GM21360 (cell line): ENCODE measurements at regions not wholly inside any gene's neighbourhood (a gene's known extent, or its start where the extent isn't known, plus 50 kb on each side); places are given as distances from the start of the nearest gene placed in this dataset.
"Not testable (repeated sequence)": the region's sequence is repeated elsewhere in the genome, so short reads cannot be mapped to it uniquely, and the experiment has no call there.

ENCODE experiments used
- ATAC-seq: cut with Tn5 transposase; IDR thresholded peaks from one replicate; pipeline ENCODE4 v1.9.1; 2021; ENCODE audit warnings: mild to moderate bottlenecking, moderate library complexity; ENCODE audit not compliant: unreplicated experiment

DNA sequence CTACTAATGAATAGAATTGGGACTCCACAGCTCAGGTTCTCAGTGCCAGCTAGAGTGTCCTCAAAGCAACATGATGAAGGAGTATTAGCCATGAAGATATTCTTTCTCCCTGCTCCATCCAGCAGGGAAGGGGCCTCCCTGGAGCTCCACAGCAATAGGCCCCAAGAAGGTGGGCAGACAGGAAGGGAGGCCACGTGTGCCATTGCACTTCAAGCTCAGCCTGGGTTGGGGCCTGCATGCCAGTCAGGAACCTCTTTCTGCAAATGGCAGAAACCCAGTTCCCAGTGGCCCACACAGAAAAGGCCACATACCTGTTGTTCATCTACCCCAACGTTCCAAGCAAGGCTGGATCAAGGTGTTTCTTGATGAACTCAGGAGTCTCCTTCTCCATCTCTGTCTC lies 357.5 kb upstream of the SFSWAP start:
- ATAC-seq = no peak

DNA sequence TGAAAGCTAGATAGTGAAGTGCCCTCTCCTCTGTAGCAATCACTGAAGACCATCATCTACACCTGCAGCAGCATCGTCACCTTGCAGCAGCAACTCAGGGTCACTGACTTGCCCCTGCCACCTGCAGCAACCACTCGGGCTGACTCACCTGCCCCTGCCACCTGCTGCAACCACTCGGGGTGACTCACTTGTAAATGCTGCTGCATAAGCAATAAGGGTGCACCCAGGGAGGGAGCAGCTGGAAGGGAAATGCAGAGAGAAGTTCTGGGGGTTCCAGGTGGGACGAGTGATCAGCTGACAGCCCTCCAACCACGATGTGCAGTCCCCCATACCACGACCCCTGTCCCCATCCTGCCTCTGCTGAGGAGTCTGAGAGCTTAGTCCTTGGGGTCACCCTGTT lies 357.1 kb upstream of the SFSWAP start:
- ATAC-seq = no peak

DNA sequence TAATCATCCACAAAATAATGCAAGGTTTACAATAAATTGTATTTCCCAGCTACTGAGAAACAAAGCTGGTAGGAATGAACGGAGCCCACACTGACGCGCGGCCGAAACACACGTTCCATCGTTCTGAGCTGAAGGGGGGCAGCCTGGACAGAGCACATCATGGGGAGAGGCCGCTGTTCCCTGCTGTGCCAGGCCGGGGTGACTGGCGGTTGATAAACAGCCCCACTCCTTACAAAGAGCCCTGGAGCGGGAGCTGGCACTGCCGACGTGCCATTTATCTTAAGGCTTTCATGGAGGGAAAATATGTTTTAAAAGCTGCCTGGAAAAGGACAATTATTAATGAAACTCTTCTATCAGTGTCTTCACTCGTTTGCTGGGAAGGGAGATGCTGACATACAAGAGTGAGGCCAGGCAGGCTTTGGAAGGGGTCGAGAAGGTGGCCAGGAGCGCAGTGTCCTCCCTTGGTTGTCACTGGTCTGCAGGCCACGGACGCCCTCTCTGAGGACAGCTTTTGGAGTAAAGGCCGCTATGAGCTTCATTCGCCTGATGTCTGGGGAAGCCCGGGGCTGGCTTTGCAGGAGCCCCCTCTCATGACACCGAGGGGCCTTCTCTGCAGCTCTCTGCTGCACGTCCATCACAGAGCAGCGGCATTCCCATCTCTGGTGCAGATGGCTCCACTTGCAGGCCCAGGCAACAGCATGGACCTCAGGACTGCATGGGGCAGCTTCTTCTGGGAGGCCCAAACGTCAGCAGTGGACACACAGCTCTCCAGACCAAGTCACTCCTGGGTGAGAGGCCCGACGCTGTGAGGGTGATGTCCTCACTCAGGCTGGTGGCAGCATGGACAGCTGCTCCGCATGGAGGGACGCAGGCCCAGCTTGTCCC lies 355.3 kb upstream of the SFSWAP start:
- no peak for ATAC-seq

DNA sequence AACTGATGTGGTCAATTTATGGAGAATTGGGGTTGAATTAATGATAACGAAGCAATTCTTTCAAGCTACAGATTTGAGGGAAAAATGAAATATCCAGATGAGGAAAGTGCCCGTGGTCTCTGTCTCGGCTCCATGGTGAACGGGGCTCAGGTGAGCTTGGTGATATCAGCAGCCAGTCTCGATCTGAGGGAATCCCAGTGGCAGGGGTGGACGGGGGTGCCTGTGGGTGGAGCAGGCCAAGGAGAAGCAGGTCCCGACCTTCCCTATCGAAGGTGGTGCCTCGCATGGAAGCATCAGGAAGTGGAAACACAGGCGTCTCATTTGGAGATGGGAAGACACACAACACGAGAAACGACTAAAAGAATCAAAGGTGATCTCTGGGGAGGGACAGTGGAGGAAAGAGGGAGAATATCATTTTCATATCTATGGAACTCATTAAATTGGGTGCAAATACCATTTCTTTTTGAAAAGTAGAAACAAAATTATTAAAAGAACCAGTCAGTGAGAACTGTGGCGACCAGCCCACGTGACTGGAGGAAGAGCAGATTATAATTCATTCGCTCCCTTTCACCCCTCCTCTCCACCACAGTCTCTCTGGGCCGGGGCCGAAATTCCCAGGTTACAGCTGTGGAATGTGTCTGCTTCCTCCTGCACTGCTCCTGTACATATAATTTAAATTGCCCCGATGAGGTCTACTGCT lies 354.3 kb upstream of the SFSWAP start:
- ATAC-seq = no peak

DNA sequence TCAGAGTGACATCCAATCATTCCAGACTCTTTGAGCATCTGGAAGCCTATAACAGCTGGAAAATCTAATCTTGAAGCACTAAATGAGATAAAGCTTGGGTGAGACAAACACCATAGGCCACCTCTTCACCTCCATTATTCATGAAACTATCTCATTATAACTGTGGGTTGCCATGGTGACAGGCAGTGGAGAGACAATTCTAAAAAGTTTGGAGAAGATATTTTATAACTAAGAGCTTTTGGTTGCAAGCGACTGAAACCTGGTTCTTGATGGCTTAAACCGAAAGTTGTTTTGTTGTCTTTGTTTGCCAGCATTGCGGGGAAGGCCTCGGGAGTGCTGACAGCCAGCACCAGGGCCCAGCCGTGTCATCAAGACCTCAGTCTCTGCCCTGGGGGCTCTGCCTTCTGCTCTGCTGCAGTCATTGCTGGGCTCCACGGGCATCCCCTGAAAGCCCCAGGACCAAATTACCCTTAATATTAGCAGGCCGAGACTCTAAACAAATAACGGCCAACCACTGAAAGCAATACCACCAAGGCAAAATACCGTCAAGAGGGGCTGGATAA lies 353.6 kb upstream of the SFSWAP start:
- no peak for ATAC-seq

DNA sequence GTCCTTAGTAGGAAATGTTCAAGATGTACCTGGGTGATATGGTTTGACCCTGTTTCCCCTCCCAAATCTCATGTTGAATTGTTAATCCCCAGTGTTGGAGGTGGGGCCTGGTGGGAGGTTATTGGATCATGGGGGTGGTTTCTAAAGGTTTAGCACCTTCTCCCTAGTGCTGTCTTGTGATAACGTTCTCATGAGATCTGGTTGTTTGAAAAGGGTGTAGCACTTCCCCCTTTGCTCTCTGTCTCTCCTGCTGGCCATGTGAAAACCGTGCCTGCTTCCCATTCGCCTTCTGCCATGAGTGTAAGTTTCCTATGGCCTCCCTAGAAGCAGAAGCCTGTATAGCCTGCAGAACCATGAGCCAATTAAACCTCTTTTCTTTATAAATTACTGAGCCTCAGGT lies 353.0 kb upstream of the SFSWAP start:
- no peak for ATAC-seq

DNA sequence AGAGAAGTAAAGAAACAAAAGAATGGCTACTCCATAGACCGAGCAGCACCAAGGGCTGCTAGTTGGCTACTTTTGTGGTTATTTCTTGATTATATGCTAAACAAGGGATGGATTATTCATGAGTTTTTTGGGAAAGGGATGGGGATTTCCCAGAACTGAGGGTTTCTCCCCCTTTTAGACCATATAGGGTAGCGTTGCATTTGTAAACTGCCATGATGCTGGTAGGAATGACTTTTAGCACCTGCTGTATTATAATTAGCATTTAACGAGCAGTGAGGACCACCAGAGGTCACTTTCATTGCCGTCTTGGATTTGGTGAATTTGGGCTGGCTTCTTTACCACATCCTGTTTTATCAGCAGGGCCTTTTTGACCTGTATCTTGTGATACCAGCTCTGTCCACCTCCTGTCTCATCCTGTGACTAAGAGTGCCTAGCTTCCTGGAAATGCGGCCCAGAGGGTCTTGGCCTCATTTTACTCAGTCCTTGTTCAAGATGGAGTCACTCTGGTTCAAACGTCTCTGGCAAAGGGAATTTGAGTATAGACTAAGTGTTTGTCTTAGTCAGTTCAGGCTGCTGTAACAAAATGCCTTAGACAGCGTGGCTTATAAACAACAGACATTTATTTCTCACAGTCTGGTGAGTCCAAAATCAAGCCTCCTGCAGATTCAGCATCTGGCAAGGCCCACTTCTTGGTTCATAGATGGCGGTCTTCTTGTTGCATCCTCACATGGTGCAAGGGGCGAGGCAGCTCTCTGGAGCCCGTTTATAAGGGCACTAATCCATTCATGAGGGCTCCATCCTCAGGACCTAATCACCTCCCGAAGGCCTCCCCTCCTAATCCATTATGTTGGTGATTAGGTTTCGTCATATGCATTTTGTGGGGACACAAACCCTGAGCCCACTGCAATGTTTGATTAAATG lies 348.3 kb upstream of the SFSWAP start:
- no peak for ATAC-seq

DNA sequence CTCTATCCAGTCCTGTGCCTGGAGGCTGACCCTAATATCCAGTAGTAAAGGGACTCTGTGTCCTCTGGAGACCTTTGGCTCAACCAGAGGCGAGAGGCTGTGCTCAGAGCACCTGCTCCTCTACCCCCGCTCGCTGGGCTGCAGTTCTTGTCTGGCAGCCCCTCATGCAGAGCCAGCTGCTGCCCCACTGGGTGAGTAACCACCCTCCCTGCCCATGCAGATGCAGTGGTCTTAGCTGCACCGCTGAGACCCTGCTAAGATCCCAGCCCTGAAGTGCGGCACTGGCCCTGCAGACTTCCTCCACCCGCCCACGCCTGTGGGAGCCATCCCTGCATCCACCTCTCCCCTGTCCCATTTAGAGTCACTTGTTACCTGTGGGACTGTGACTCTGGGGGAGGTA lies 347.5 kb upstream of the SFSWAP start:
- no peak for ATAC-seq

DNA sequence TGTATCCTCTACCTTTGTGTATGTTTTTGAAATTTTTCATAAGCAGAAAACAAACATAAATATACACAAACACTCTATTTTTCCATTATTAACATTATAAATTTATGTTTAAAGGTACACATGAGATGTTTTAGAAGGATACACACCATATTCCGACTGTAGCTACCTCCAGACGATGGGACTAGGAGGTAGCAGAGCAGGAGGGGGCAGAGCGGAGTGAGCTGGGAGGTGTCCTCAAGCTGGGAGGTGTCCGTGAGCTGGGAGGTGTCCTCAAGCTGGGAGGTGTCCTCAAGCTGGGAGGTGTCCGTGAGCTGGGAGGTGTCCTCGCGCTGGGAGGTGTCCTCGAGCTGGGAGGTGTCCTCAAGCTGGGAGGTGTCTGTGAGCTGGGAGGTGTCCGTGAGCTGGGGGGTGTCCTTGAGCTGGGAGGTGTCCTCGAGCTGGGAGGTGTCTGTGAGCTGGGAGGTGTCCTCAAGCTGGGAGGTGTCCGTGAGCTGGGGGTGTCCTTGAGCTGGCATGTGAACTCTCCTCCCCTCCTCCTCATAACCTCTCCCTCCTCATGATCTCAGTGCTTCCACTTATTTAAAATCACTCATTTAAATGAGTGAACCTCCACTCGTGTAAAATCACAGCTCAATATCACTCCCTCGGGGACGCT lies 346.9 kb upstream of the SFSWAP start:
- ATAC-seq = no peak

DNA sequence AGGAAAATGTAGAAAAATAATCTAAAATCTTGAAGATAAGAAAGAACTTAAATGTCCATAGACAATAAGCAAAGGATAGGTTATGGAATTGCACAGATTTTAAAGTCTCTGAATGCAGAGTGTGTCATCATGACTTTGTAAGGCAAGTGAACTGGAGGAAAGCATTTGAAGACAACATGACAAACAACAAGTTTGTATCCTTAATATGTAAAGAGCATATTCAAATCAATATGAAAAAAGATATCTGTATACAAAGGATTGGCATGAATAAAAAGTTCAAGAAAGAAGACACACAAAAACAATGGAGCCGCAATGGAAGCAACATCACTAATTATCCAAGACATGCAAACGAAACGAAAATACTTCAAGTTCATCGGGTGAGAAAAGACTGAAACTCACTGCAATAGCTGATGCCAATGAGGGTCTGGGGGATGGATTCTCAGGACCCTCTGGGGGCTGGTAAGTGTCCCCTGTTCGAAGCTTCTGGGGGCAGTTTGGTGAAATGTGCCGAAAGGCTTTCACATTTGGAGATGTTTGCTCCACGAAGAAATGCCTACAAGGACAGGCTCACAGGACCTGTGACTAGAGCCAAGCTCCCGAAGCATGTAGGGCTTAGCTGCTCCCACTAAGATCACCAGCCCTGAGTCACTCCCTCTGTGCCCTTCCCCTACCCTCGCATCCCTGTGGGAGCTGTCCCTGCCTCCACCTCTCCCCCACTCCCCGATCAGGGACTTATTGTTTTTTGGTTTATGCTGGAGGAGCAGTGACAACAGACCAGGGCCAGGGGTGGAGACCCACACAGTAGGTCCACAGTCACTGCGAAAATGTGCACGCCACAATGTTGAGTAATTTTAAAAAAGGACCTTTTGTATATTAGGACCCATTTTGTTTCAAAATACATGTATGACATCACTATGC lies 345.7 kb upstream of the SFSWAP start:
- no peak for ATAC-seq

DNA sequence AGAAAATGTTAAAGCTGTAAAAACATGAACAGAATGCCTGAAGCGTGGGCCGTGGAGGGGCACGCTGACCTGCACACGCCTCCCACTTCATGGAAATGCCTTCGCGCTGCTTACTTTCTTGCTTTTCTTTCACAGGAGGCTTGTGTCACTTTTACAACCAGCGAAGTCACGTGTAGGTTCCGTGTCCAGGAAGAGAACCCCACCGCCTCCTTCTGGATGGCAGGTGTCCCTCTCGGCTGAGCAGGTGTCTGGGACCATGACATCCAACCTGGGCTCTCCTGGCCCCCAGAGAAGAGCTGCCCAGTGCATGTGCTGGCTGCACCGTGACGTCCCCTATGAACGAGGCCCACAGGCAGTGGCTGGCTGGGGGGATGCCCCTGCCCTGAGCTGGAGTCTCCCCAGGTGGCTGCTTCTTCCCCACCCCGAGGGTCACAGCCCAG lies 345.0 kb upstream of the SFSWAP start:
- ATAC-seq = no peak

DNA sequence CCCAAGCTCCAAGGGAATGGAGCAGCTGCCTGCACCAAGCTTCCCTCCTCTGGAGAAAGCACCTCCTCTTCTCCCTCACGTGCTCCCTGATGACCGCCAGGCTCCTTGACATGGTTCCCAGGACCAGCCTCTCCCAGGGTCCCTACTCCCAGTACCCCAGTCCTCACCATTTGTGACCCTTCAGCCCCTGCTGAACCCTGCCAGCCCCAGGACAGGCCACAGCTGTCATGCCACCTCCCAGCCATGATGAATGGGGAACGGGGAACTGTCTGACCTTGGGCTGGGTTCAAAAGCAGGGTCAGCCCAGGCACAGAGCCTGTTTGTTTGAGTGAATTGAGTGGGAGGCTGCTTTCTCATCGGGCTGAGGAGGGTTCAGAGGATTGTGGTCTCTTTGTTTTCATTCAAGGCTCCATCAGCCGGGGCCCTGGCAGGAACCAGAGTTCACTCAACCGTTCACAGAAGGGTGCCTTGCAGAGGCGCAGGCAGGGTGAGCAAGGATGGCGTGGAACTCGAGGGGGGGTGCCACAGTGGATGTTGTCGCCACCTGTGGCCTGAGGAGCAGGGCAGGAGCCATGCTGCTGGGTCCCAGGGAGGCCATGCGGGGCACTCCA lies 344.5 kb upstream of the SFSWAP start:
- no peak for ATAC-seq

DNA sequence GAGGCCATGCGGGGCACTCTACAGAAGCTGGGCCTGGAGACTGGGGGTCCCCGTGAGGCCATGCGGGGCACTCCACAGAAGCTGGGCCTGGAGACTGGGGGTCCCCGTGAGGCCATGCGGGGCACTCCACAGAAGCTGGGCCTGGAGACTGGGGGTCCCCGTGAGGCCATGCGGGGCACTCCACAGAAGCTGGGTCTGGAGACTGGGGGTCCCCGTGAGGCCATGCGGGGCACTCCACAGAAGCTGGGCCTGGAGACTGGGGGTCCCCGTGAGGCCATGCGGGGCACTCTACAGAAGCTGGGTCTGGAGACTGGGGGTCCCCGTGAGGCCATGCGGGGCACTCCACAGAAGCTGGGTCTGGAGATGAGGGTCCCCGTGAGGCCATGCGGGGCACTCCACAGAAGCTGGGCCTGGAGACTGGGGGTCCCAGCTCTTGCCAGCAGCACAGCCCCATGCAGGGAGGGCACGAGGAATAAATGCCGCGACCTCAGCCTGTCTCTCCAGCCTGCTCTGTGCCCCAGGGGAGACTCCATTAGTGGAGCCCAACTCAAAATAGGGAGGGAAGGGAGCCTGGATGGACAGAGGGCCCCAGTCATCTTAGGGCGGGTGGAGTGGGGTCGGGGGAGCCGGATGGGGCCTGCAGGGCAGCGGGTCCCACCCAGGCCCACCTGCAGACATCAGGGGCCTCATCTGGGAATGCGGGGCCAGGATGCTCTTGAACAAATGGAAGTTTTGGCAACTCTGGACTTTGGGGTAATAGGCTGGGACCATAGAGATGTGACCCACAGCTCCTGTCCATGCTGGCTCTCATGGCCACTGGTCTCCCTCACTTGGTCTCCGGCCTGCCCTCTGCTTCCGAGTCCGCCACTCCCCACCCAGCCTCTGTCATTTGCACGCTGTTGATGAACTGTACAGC lies 343.6 kb upstream of the SFSWAP start:
- ATAC-seq = not testable (repeated sequence)

DNA sequence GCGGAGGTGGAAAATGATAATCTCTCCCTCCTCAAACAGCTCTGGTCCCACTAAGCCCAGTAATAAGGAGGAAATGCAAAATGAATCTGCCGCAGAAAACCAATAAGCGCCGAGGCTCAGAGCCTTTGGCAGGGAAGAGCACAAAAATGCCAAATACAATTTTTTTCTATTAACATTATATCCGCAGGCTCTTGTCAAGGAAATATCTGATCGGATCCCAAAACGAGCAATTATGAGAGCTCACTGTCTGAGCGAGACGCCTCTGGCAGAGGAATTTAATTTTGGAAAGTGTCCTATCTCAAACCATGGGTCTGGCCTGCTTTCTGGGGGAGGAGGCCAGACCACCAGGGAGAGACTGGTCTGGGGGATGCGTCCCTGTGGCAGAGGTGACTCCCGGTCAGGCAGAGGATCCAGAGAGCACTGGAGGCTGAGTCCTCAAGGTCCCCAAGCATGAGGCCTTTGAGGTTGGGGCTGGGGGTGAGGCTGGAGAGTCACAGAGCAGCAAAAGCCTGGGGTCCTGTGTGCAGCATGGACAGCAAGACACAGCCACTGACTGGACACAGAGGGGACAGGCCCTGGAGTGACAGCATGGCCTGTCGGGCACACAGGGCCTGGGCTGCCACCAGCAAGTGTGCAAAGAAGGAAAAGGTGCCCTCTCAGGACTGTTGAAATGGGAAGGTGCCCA lies 342.8 kb upstream of the SFSWAP start:
- no peak for ATAC-seq

DNA sequence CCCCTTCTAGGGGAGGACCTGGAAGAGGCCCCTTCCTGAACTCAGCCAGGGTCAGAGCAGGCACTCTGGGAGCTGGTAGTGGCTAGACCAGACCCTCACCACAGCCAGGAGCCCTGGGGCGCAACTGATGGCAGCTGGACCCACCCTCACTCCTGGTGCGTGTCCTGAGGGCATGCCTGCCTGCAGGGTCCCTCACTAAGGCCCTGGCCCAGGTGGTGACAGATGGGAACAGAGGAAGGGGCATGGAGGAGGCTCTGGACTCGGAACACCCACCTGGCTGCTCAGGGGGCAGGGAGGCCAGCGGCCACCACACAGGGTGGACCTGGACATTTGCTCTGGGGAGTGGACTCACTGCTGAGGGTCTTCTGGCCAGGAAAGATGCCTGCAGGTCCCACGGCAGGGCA lies 342.2 kb upstream of the SFSWAP start:
- ATAC-seq = no peak

DNA sequence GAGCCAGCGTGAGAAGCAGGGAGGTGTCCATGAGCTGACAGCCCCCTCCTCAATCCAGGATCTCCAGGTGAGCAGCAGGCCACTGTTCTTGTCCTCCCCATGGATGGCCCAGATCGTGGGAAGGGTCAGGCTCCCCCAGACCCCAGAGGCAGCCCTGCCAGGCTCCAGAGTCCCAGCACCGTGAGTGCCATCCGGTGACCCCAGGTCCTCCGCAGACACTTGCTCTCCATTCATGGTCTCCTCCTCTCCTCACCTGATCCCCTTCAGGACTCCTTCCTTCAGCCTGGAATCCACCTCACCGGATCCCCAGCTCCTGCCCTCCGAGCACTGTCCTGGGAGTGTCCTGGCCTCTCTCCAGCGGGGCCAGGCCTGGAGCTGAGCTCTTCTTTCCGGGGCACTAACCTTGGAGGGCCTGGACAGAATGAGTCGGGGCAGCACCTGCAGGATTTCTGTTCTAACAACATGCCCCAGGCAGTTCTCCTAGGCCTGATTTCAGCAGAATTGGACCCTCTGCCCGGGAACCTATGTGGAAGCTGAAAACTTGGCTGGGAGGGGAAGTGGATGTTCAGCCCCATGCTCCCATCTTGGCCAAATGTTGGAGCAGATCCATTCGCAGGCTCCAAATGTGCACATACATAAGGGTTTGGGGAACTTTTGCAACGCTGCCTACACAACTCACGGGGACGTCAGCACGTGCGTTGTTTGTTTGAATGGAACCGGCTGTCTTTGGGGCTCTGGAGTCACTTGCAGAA lies 341.6 kb upstream of the SFSWAP start:
- ATAC-seq = no peak

DNA sequence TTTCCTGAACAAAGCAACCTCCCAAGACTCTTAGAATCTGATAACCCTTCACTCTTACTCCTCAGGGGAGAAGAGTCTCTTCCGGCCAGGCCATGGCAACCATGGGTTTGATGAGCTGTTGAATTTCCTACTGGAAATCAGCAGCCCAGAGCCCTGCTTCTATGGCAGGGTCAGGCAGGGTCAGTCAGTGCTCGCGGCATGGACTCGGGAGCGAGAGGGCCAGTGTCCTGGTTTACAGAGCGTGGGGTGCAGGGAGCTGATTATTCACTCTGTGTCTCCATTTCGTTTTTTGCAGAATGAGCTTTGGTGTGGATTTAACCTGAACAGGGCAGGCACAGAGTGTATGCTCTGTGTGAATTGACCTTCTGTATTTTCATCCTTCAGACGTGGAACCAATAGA lies 340.6 kb upstream of the SFSWAP start:
- no peak for ATAC-seq
